Activated effector memory CD4-positive, alpha-beta T cell treated with Interleukin-2 at 50 U/mL for 16 hours (primary cell): ENCODE measurements at regions not wholly inside any gene's neighbourhood (a gene's known extent, or its start where the extent isn't known, plus 50 kb on each side); places are given as distances from the start of the nearest gene placed in this dataset.

ENCODE experiments used
- DNase-seq: peaks from one replicate; pipeline ENCODE4 v3.0.0-alpha.2; 2020

- DNase-seq: no peak
Observed at GRCh38 chr10:88136712-88137111, 273.3 kb downstream of the PTEN start.

GRCh38 chr10:88138319-88138848, 275.0 kb downstream of the PTEN start:
- DNase-seq: no peak

- no peak for DNase-seq
Observed at GRCh38 chr10:88147000-88147798, 283.8 kb downstream of the PTEN start.

- DNase-seq: no peak
Observed at GRCh38 chr10:88149906-88150305, 286.5 kb downstream of the PTEN start.

GRCh38 chr10:88150339-88150738, 286.9 kb downstream of the PTEN start:
- no peak for DNase-seq

GRCh38 chr10:88152728-88153133, 289.3 kb downstream of the PTEN start:
- DNase-seq: no peak

GRCh38 chr10:88154596-88155250, 291.3 kb downstream of the PTEN start:
- no peak for DNase-seq

GRCh38 chr10:88156341-88156740, 292.9 kb downstream of the PTEN start:
- no peak for DNase-seq

- DNase-seq: no peak
Observed at GRCh38 chr10:88157981-88158465, 294.6 kb downstream of the PTEN start.

GRCh38 chr10:88158526-88159122, 295.2 kb downstream of the PTEN start:
- no peak for DNase-seq

- no peak for DNase-seq
Observed at GRCh38 chr10:88159127-88159829, 295.9 kb downstream of the PTEN start.

GRCh38 chr10:88161070-88161469, 297.6 kb downstream of the PTEN start:
- DNase-seq: no peak

GRCh38 chr10:88161756-88162155, 298.3 kb downstream of the PTEN start:
- DNase-seq: no peak

- DNase-seq: no peak
Observed at GRCh38 chr10:88162852-88163251, 299.4 kb downstream of the PTEN start.

GRCh38 chr10:88163572-88163971, 300.1 kb downstream of the PTEN start:
- DNase-seq: no peak

- no peak for DNase-seq
Observed at GRCh38 chr10:88164471-88164870, 301.0 kb downstream of the PTEN start.

GRCh38 chr10:88165849-88166271, 302.4 kb downstream of the PTEN start:
- DNase-seq: no peak

- DNase-seq: no peak
Observed at GRCh38 chr10:88168171-88169036, 305.0 kb downstream of the PTEN start.

- no peak for DNase-seq
Observed at GRCh38 chr10:88169037-88169319, 305.6 kb downstream of the PTEN start.

- DNase-seq: no peak
Observed at GRCh38 chr10:88170628-88171027, 307.2 kb downstream of the PTEN start.

- no peak for DNase-seq
Observed at GRCh38 chr10:88172159-88172558, 308.7 kb downstream of the PTEN start.

- no peak for DNase-seq
Observed at GRCh38 chr10:88174391-88174790, 311.0 kb downstream of the PTEN start.
